Natural killer cell treated with Interleukin-12 subunit alpha and Interleukin-12 subunit beta and Interleukin-15 and Interleukin-18, amount 100 ng/mL, for 72 hours (primary cell): ENCODE measurements at regions not wholly inside any gene's neighbourhood (a gene's known extent, or its start where the extent isn't known, plus 50 kb on each side); places are given as distances from the start of the nearest gene placed in this dataset.
"Not testable (repeated sequence)": the region's sequence is repeated elsewhere in the genome, so short reads cannot be mapped to it uniquely, and the experiment has no call there.

Experiments used
- ATAC-seq, 2 donors: fragments of 150-1000 bp; cut with Tn5 transposase in 1 of 2; sonication (Bioruptor Pico), chemical (Tn5 transposase) in 1 of 2; 2 replicates each; pipeline ENCODE4 v1.10.0; 2021
- DNase-seq: peaks from one replicate; pipeline ENCODE4 v3.0.0; 2022; ENCODE audit warnings: low spot score
- H3K27ac Mint-ChIP-seq, 2 donors: 1 replicate in 1 of 2; 2 replicates in 1 of 2; pipeline ENCODE4 v1.8.0; 2022; ENCODE audit warnings: mixed read lengths in 2 of 2, mild to moderate bottlenecking in 1 of 2, moderate library complexity in 1 of 2
- H3K27me3 Mint-ChIP-seq, 2 donors: 1 replicate in 1 of 2; 2 replicates in 1 of 2; pipeline ENCODE4 v1.8.0; 2022; ENCODE audit warnings: mixed read lengths in 2 of 2
- H3K36me3 Mint-ChIP-seq: one replicate; pipeline ENCODE4 v1.8.0; 2022; ENCODE audit warnings: mixed read lengths
- H3K4me1 Mint-ChIP-seq, 2 donors: 1 replicate in 1 of 2; 2 replicates in 1 of 2; pipeline ENCODE4 v1.8.0; 2022; ENCODE audit warnings: low read depth in 2 of 2, mixed read lengths in 2 of 2, mild to moderate bottlenecking in 1 of 2
- H3K4me3 Mint-ChIP-seq: one replicate; pipeline ENCODE4 v1.8.0; 2022; ENCODE audit warnings: mixed read lengths
- H3K9me3 Mint-ChIP-seq: 2 replicates; pipeline ENCODE4 v1.8.0; 2022; ENCODE audit warnings: mixed read lengths

DNA sequence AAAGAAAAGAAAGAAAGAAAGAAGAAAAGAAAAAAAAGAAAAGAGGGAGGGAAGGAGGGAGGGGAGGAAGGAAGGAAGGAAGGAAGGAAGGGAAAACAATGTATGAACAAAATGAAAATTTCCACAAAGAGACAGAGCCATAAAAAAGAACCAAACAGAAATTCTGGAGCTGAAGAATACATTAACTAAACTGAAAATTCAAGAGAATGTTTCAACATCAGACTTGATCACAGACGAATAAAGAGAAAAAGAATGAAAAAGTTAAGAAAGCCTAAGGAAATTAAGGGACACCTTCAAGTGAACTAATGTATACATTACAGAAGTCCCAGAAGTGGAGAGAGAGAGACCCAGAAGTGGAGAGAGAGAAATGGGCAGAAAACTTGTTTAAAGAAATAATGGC, 60.9 kb upstream of the RAB6C start:
- Mint-ChIP-seq H3K36me3 (peaks cover 26% of the 10 kb centered on the region), H3K27ac (no peak overlapping the region), H3K4me1 (no peaks in the 10 kb centered on the region), H3K9me3 (peaks cover 15% of the 10 kb centered on the region), H3K4me3 (no peak overlapping the region), H3K27me3 (peaks cover 18 to 63% of the 10 kb centered on the region in 2 donors)
- ATAC-seq = no peak
- DNase-seq = no peak

DNA sequence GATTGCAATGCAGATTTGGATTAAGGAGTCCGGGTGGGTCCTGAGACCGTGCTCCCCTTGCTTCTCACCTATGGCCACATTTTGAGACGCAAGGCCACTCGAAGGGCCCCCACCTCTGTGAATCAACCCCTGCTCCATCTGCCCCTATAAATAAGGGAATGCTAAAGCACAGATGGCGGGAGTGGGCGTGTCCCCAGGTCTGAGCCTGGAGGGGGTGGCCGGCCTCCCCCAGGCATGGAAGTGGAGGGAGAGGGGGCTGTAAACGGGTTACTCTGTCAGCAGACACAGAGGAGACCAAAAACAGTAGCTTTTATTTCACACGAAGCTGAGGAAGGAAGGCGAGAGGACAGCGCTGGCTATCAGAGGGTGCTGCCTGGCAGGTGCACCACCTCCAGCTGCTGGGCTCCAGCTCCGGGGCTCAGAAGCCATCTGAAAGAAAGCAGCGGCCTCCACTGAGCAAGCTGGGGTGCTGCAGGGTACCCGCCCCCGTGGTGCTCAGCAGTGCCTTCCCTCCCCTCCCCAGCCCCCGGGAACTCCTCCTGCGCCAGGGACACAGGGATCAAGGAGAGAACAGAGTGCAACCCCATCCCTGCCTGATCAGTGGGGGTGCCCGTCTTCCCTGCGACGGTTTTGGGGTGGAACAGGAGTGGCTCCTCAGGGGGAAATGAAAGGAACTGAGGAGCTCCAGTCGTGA, 56.7 kb upstream of the RAB6C start:
- no peak for DNase-seq
- H3K4me3 Mint-ChIP-seq = no peak overlapping the region

DNA sequence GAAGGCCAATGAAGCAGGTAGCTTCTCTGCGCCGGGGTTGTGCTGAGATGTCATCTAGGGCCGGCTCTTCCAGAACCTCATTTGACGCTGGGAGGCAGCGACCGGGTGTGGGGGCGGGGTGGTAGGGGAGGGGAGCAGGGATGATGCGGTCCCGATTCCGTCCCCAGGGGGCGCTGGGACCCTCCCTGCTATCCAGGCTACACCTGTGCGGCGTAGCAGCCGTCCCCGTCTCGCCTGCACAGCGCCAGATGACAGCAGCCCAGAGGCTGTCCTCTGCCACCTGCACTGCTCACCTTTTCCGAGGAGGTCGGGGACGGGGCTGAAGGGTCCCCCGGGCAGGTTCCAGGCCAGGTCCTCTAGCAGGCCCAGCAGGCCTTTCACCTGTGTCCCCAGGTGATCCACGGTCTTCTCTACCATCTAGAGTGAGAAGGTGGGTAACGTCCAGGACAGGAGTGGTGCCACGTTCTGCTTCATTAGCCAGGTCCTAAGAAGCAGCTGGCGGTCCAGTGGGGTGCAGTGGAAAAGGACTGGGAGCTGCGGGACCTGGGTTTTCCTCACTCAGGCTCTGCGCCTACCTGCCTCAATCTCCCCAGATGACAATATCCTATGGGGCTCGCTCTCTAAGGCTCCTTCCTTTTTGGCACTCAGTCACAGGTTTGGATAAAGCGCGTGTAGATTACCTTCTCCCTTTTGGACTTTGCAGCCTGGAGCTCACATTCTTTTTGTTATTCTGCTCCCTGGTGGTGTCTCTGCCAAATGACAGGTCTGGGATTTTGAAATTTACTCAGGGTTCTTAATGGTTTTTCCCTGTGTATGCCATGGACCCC, 56.0 kb upstream of the RAB6C start:
- ATAC-seq = peak; percentile 21 to 24
- H3K4me3 Mint-ChIP-seq = no peak overlapping the region

More for the DNA sequence above, 56.7 kb upstream of the RAB6C start:
- Mint-ChIP-seq H3K9me3 (peaks cover 11% of the 10 kb centered on the region), H3K4me1 (no peaks in the 10 kb centered on the region), H3K27me3 (peaks cover 28 to 66% of the 10 kb centered on the region in 2 donors), H3K36me3 (peaks cover 18% of the 10 kb centered on the region), H3K27ac (no peak overlapping the region)
- peak in 1 of 2 donors; percentile 6 for ATAC-seq

DNA sequence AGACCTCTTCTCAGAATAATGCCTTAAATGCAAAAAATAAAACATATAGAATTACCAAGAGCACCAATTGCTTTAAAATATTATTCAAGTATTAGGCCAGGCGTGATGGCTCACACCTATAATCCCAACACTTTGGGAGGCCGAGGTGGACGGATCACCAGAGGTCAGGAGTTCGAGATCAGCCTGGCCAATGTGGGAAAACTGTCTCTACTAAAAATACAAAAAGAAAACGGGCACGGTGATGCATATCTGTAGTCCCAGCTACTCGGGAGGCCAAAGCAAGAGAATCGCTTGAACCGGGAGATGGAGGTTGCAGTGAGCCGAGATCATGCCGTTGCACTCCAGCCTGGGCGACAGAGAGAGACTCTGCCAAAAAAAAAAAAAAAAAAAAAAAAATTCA, 55.4 kb upstream of the RAB6C start:
- H3K4me1 Mint-ChIP-seq, H3K36me3 Mint-ChIP-seq, H3K4me3 Mint-ChIP-seq, H3K27ac Mint-ChIP-seq, H3K9me3 Mint-ChIP-seq, DNase-seq, ATAC-seq: not testable (repeated sequence)
- H3K27me3 Mint-ChIP-seq = peaks cover 23 to 52% of the 10 kb centered on the region in 2 donors

More for the DNA sequence above, 56.0 kb upstream of the RAB6C start:
- H3K27me3 Mint-ChIP-seq = peaks cover 24 to 58% of the 10 kb centered on the region in 2 donors
- DNase-seq = no peak
- peaks cover 10% of the 10 kb centered on the region for H3K36me3 Mint-ChIP-seq
- peaks cover 4% of the 10 kb centered on the region for H3K9me3 Mint-ChIP-seq
- H3K27ac Mint-ChIP-seq = no peak overlapping the region
- no peaks in the 10 kb centered on the region for H3K4me1 Mint-ChIP-seq

DNA sequence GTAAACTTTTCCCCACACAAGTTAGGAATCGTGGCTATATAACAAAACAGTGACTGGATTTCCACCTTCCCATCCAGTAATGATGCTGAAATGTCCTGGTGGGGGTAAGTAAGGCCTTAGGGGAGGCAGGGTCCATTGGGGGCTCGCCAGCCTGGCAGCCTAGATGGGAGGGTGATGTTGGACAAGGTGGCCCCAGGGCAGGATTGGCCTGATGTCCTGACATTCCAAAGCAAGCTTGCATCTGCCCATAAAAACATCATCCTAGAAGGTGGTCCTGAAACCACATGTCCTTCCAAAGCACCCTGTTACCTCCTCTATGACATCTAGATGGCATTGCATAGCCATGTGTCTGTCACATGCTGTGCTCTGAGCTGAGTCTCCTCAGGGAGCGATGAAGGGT, 54.1 kb upstream of the RAB6C start:
- Mint-ChIP-seq H3K27ac (no peak overlapping the region), H3K27me3 (peaks cover 23 to 41% of the 10 kb centered on the region in 2 donors), H3K36me3 (no peaks in the 10 kb centered on the region), H3K4me1 (no peaks in the 10 kb centered on the region), H3K9me3 (no peaks in the 10 kb centered on the region), H3K4me3 (no peak overlapping the region)
- no peak for ATAC-seq
- DNase-seq = no peak

DNA sequence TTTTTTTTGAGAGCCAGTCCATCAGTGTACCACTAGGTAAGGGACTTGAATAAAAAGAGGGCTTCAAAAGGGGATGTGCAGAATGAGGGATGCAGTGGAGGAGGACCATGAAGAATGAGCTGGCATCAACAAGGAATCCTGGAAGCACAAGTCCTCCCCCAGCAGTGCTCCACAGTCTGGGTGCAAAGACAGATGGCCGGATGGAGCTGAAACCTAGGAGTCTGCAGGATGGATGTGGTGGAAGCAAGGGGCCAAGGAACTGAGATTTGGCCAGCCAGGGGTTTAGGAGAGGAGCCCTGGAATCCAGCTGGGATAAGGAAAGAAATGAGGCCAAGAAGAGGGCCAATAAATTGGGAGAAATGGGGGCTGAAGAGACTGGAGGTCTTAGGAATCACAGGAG, 51.8 kb upstream of the RAB6C start:
- ATAC-seq = no peak
- H3K27ac Mint-ChIP-seq = no peak overlapping the region
- H3K4me1 Mint-ChIP-seq = no peaks in the 10 kb centered on the region
- no peaks in the 10 kb centered on the region for H3K36me3 Mint-ChIP-seq
- DNase-seq = no peak
- no peaks in the 10 kb centered on the region for H3K9me3 Mint-ChIP-seq
- peaks cover 15 to 32% of the 10 kb centered on the region in 2 donors for H3K27me3 Mint-ChIP-seq
- H3K4me3 Mint-ChIP-seq = no peak overlapping the region

DNA sequence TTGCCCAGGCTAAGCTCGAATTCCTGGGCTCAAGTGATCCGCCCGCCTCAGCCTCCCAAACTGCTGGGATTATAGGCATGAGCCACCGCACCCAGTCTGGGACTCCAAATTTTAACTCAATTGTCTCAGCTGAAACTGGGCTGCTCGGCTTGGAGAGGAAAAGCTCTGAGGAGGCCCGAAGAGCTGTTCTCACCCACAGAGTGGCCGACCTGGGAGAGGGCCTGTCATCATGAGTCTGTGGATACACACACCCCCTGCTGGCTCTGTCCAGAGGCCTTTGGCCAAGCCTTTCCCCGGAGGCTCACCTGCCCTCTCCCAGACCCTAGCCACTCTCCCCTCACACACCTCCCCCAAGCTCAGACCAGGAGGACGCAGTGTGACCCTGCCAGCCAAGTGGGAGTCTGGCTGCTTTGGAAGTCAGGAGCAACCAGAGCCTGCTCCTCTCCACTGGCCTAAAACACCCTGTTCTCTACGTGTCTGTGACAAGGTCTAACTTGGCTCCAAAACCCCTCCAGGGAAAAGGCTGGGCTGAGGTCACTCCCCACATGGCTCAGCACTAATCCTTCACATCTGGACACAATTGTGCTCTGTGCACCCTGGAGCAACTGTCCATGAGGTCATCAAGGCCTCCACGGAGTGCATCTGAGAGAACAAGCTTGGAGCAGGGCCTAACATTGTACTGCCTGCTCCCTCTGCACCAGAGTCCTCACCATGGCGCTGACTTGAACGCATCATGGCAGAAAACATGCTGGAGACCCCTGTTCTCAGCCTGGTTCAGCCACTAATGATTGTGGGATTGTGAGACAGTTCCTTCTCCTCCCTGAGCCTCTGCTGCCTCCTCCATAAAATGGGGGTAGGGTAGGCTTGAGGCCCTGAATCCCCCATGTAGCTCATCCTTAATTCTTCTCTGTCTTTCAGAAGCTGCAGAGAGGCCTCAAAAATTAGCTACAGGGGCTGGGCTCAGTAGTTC, 49.9 kb upstream of the RAB6C start:
- DNase-seq (no peak), ATAC-seq (peak in 1 of 2 donors; percentile 32)
- Mint-ChIP-seq H3K36me3 (no peaks in the 10 kb centered on the region), H3K27ac (no peak overlapping the region), H3K4me3 (no peak overlapping the region), H3K4me1 (no peaks in the 10 kb centered on the region), H3K9me3 (no peaks in the 10 kb centered on the region), H3K27me3 (peaks cover 22 to 39% of the 10 kb centered on the region in 2 donors)
